ENCODE measurements at regions not wholly inside any gene's neighbourhood (a gene's known extent, or its start where the extent isn't known, plus 50 kb on each side); places are given as distances from the start of the nearest gene placed in this dataset.
"Not testable (repeated sequence)": the region's sequence is repeated elsewhere in the genome, so short reads cannot be mapped to it uniquely, and the experiment has no call there.

GRCh38 chr7:80302078-80302477 is 167.4 kb downstream of the GNAI1 start:
- H3K9me3 ChIP-seq (ENCODE audit: low read length), result no peaks in the 10 kb centered on the region
- H2AFZ ChIP-seq (ENCODE audit: low read length), result no peak overlapping the region
- no peaks in the 10 kb centered on the region for H3K4me1 ChIP-seq (ENCODE audit: insufficient read depth, low read length, poor library complexity, severe bottlenecking)
- H3K36me3 ChIP-seq (ENCODE audit: insufficient read depth, low read length), result no peaks in the 10 kb centered on the region
- no peaks in the 10 kb centered on the region for H4K20me1 ChIP-seq (ENCODE audit: insufficient read depth, low read length)
- no peak for DNase-seq (ENCODE audit: low spot score)
- no peaks in the 10 kb centered on the region for H3K79me2 ChIP-seq (ENCODE audit: insufficient read depth, low read depth, low read length)
- H3K27ac ChIP-seq (ENCODE audit: low read depth, low read length, poor library complexity, severe bottlenecking), result no peak overlapping the region
- no TSS peak for BruUV-seq (replicated peaks)
- ChIA-PET CTCF (ENCODE audit: unreplicated experiment) (no interaction called here), POLR2A (interaction anchor here (0.9 kb wide), 1 partner anchor 25 kb away, joined by 3 read pairs; no protein-coding TSS in a partner anchor)
- no peak overlapping the region for H3K4me3 ChIP-seq (ENCODE audit: low read depth, low read length, poor library complexity, severe bottlenecking)
- TF ChIP-seq CTCF (conservative IDR thresholded peaks at IDR 0.05; ENCODE audit: low read length), result no peak
- no peak for TF ChIP-seq EZH2phosphoT487 (IDR thresholded peaks at IDR 0.05; ENCODE audit: borderline replicate concordance, low read depth, low read length)
- H3K4me2 ChIP-seq (ENCODE audit: low read length), result no peak overlapping the region
- intact Hi-C loops (cut with micrococcal nuclease; ENCODE audit: unreplicated experiment), result no loop called here
- no peaks in the 10 kb centered on the region for H3K9me2 ChIP-seq (ENCODE audit: insufficient read depth, low read length)

- intact Hi-C loops (cut with micrococcal nuclease; ENCODE audit: unreplicated experiment), result no loop called here
- no peaks in the 10 kb centered on the region for H3K9me3 ChIP-seq (ENCODE audit: low read length)
- H3K9me2 ChIP-seq (ENCODE audit: insufficient read depth, low read length), result no peaks in the 10 kb centered on the region
- no peak overlapping the region for H2AFZ ChIP-seq (ENCODE audit: low read length)
- TF ChIP-seq CTCF (conservative IDR thresholded peaks at IDR 0.05; ENCODE audit: low read length) (no peak), EZH2phosphoT487 (IDR thresholded peaks at IDR 0.05; ENCODE audit: borderline replicate concordance, low read depth, low read length) (no peak)
- no TSS peak for BruUV-seq (replicated peaks)
- H4K20me1 ChIP-seq (ENCODE audit: insufficient read depth, low read length), result no peaks in the 10 kb centered on the region
- ChIA-PET CTCF (ENCODE audit: unreplicated experiment) (no interaction called here), POLR2A (interaction anchor here (1.3 kb wide), 1 partner anchor 22 kb away, joined by 3 read pairs; no protein-coding TSS in a partner anchor)
- no peak overlapping the region for H3K27ac ChIP-seq (ENCODE audit: low read depth, low read length, poor library complexity, severe bottlenecking)
- DNase-seq (ENCODE audit: low spot score), result no peak
- H3K4me3 ChIP-seq (ENCODE audit: low read depth, low read length, poor library complexity, severe bottlenecking), result no peak overlapping the region
- no peaks in the 10 kb centered on the region for H3K4me1 ChIP-seq (ENCODE audit: insufficient read depth, low read length, poor library complexity, severe bottlenecking)
- H3K36me3 ChIP-seq (ENCODE audit: insufficient read depth, low read length), result no peaks in the 10 kb centered on the region
- no peak overlapping the region for H3K4me2 ChIP-seq (ENCODE audit: low read length)
- H3K79me2 ChIP-seq (ENCODE audit: insufficient read depth, low read depth, low read length), result no peaks in the 10 kb centered on the region
These were observed 163.6 kb downstream of the GNAI1 start for GRCh38 chr7:80298201-80298600.

GRCh38 chr7:80294346-80294745 is 159.7 kb downstream of the GNAI1 start:
- ChIA-PET POLR2A (no interaction called here), CTCF (ENCODE audit: unreplicated experiment) (no interaction called here)
- Histone ChIP-seq H3K36me3 (ENCODE audit: insufficient read depth, low read length) (no peaks in the 10 kb centered on the region), H2AFZ (ENCODE audit: low read length) (no peak overlapping the region), H3K79me2 (ENCODE audit: insufficient read depth, low read depth, low read length) (no peaks in the 10 kb centered on the region), H3K9me3 (ENCODE audit: low read length) (no peaks in the 10 kb centered on the region), H3K27ac (ENCODE audit: low read depth, low read length, poor library complexity, severe bottlenecking) (no peak overlapping the region), H3K4me1 (ENCODE audit: insufficient read depth, low read length, poor library complexity, severe bottlenecking) (no peaks in the 10 kb centered on the region), H3K4me2 (ENCODE audit: low read length) (no peak overlapping the region), H3K4me3 (ENCODE audit: low read depth, low read length, poor library complexity, severe bottlenecking) (no peak overlapping the region), H4K20me1 (ENCODE audit: insufficient read depth, low read length) (no peaks in the 10 kb centered on the region), H3K9me2 (ENCODE audit: insufficient read depth, low read length) (no peaks in the 10 kb centered on the region)
- no peak for TF ChIP-seq CTCF (conservative IDR thresholded peaks at IDR 0.05; ENCODE audit: low read length)
- TF ChIP-seq EZH2phosphoT487 (IDR thresholded peaks at IDR 0.05; ENCODE audit: borderline replicate concordance, low read depth, low read length), result no peak
- BruUV-seq (replicated peaks), result no TSS peak
- intact Hi-C loops (cut with micrococcal nuclease; ENCODE audit: unreplicated experiment), result no loop called here
- DNase-seq (ENCODE audit: low spot score), result no peak

- H3K9me2 ChIP-seq (ENCODE audit: insufficient read depth, low read length); H3K4me3 ChIP-seq (ENCODE audit: low read depth, low read length, poor library complexity, severe bottlenecking); H3K4me1 ChIP-seq (ENCODE audit: insufficient read depth, low read length, poor library complexity, severe bottlenecking); H3K4me2 ChIP-seq (ENCODE audit: low read length); DNase-seq (ENCODE audit: low spot score); H2AFZ ChIP-seq (ENCODE audit: low read length); H3K79me2 ChIP-seq (ENCODE audit: insufficient read depth, low read depth, low read length); H3K27ac ChIP-seq (ENCODE audit: low read depth, low read length, poor library complexity, severe bottlenecking); BruUV-seq (replicated peaks); intact Hi-C loops (cut with micrococcal nuclease; ENCODE audit: unreplicated experiment); H3K36me3 ChIP-seq (ENCODE audit: insufficient read depth, low read length); CTCF ChIA-PET (ENCODE audit: unreplicated experiment); H3K9me3 ChIP-seq (ENCODE audit: low read length); H4K20me1 ChIP-seq (ENCODE audit: insufficient read depth, low read length); POLR2A ChIA-PET: not testable (repeated sequence)
These were observed 158.0 kb downstream of the GNAI1 start for GRCh38 chr7:80292634-80293033.

Data from OCI-LY7 (cell line).